ENCODE measurements at regions not wholly inside any gene's neighbourhood (a gene's known extent, or its start where the extent isn't known, plus 50 kb on each side); places are given as distances from the start of the nearest gene placed in this dataset.

GRCh38 chr11:70862093-70862492 is 390.3 kb downstream of the SHANK2 start:
- no peak for DNase-seq

- no peak for DNase-seq
Observed at GRCh38 chr11:70863186-70863585, 389.2 kb downstream of the SHANK2 start.

GRCh38 chr11:70863993-70864392 is 388.4 kb downstream of the SHANK2 start:
- DNase-seq, result no peak

GRCh38 chr11:70865356-70865755 is 387.0 kb downstream of the SHANK2 start:
- no peak for DNase-seq

- no peak for DNase-seq
Observed at GRCh38 chr11:70866834-70867233, 385.5 kb downstream of the SHANK2 start.

GRCh38 chr11:70867281-70868047 is 384.9 kb downstream of the SHANK2 start:
- no peak for DNase-seq

GRCh38 chr11:70868341-70868885 is 384.0 kb downstream of the SHANK2 start:
- no peak for DNase-seq

- DNase-seq, result no peak
Observed at GRCh38 chr11:70869054-70869453, 383.3 kb downstream of the SHANK2 start.

GRCh38 chr11:70871881-70872280 is 380.5 kb downstream of the SHANK2 start:
- DNase-seq, result no peak

- DNase-seq, result no peak
Observed at GRCh38 chr11:70872299-70872698, 380.1 kb downstream of the SHANK2 start.

GRCh38 chr11:70872955-70873735 is 379.2 kb downstream of the SHANK2 start:
- no peak for DNase-seq

GRCh38 chr11:70873736-70874412 is 378.5 kb downstream of the SHANK2 start:
- DNase-seq, result no peak

GRCh38 chr11:70876685-70877084 is 375.7 kb downstream of the SHANK2 start:
- no peak for DNase-seq

GRCh38 chr11:70877151-70877550 is 375.2 kb downstream of the SHANK2 start:
- DNase-seq, result no peak

GRCh38 chr11:70878366-70878765 is 374.0 kb downstream of the SHANK2 start:
- DNase-seq, result no peak

- no peak for DNase-seq
Observed at GRCh38 chr11:70879601-70880285, 372.6 kb downstream of the SHANK2 start.

- DNase-seq, result no peak
Observed at GRCh38 chr11:70880416-70880815, 372.0 kb downstream of the SHANK2 start.

- no peak for DNase-seq
Observed at GRCh38 chr11:70881948-70882715, 370.2 kb downstream of the SHANK2 start.

GRCh38 chr11:70882716-70883085 is 369.7 kb downstream of the SHANK2 start:
- DNase-seq, result no peak

GRCh38 chr11:70883323-70883940 is 368.9 kb downstream of the SHANK2 start:
- no peak for DNase-seq

GRCh38 chr11:70883973-70884623 is 368.3 kb downstream of the SHANK2 start:
- DNase-seq, result no peak
